OCI-LY1 (cell line): ENCODE measurements at regions not wholly inside any gene's neighbourhood (a gene's known extent, or its start where the extent isn't known, plus 50 kb on each side); places are given as distances from the start of the nearest gene placed in this dataset.

Source experiments
- EZH2 ChIP-seq: fragments of 200-600 bp; sonication (generic), shearing (Covaris generic); IDR thresholded peaks from 2 replicates; pipeline ENCODE4 v1.8.0; 2017; ENCODE audit warnings: borderline replicate concordance, mixed run types, mild to moderate bottlenecking, antibody characterized with exemption, low read length, moderate library complexity, mixed read lengths
- TF ChIP-seq, protein P1 (sequence below): fragments of 200-600 bp; sonication (generic), shearing (Covaris generic); IDR thresholded peaks from 2 replicates; pipeline ENCODE4 v1.5.1; 2017; ENCODE audit warnings: mild to moderate bottlenecking, antibody characterized with exemption, low read length, moderate library complexity, mixed read lengths

DNA sequence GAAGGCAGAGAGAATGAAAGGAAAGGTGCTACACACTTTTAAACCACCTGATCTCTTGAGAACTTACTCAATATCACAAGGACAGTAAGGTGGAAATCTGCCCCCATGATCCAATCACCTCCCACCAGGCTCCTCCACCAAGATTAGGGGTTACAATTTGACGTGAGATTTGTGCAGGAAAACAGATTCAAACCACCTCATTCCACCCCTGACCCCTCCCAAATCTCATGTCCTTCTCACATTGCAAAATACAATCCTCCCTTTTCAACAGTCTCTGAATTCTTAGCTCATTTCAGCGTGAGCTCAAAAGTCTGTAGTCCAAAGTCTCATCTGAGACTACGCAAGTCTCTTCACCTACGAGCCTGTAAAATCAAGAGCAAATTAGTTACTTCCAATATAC, 768.3 kb upstream of the COX7C start:
- TF ChIP-seq, protein P1, sequence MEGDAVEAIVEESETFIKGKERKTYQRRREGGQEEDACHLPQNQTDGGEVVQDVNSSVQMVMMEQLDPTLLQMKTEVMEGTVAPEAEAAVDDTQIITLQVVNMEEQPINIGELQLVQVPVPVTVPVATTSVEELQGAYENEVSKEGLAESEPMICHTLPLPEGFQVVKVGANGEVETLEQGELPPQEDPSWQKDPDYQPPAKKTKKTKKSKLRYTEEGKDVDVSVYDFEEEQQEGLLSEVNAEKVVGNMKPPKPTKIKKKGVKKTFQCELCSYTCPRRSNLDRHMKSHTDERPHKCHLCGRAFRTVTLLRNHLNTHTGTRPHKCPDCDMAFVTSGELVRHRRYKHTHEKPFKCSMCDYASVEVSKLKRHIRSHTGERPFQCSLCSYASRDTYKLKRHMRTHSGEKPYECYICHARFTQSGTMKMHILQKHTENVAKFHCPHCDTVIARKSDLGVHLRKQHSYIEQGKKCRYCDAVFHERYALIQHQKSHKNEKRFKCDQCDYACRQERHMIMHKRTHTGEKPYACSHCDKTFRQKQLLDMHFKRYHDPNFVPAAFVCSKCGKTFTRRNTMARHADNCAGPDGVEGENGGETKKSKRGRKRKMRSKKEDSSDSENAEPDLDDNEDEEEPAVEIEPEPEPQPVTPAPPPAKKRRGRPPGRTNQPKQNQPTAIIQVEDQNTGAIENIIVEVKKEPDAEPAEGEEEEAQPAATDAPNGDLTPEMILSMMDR, result no peak
- TF ChIP-seq EZH2, result no peak
